GM21528 (cell line): ENCODE measurements at regions not wholly inside any gene's neighbourhood (a gene's known extent, or its start where the extent isn't known, plus 50 kb on each side); places are given as distances from the start of the nearest gene placed in this dataset.

Experiments used
- ATAC-seq: cut with Tn5 transposase; IDR thresholded peaks from one replicate; pipeline ENCODE4 v1.9.1; 2021; ENCODE audit warnings: mild to moderate bottlenecking, moderate library complexity; ENCODE audit not compliant: unreplicated experiment, low FRiP score

- ATAC-seq, result no peak
These were observed 100.4 kb upstream of the TGFBR2 start for GRCh38 chr3:30505866-30506520.

GRCh38 chr3:30508339-30508738 lies 98.1 kb upstream of the TGFBR2 start:
- no peak for ATAC-seq

GRCh38 chr3:30510596-30510995 lies 95.8 kb upstream of the TGFBR2 start:
- no peak for ATAC-seq

GRCh38 chr3:30511524-30512251 lies 94.7 kb upstream of the TGFBR2 start:
- ATAC-seq, result no peak

GRCh38 chr3:30512576-30512975 lies 93.8 kb upstream of the TGFBR2 start:
- no peak for ATAC-seq

- ATAC-seq, result no peak
These were observed 92.8 kb upstream of the TGFBR2 start for GRCh38 chr3:30513374-30514152.

GRCh38 chr3:30516238-30516637 lies 90.2 kb upstream of the TGFBR2 start:
- no peak for ATAC-seq

- ATAC-seq, result no peak
These were observed 88.1 kb upstream of the TGFBR2 start for GRCh38 chr3:30518181-30518864.

GRCh38 chr3:30518872-30519271 lies 87.5 kb upstream of the TGFBR2 start:
- ATAC-seq, result no peak

GRCh38 chr3:30520699-30521098 lies 85.7 kb upstream of the TGFBR2 start:
- no peak for ATAC-seq

- ATAC-seq, result no peak
These were observed 85.2 kb upstream of the TGFBR2 start for GRCh38 chr3:30521156-30521715.

GRCh38 chr3:30522476-30522875 lies 83.9 kb upstream of the TGFBR2 start:
- no peak for ATAC-seq

GRCh38 chr3:30523366-30523765 lies 83.0 kb upstream of the TGFBR2 start:
- no peak for ATAC-seq

GRCh38 chr3:30524357-30525040 lies 81.9 kb upstream of the TGFBR2 start:
- no peak for ATAC-seq

GRCh38 chr3:30526031-30526430 lies 80.4 kb upstream of the TGFBR2 start:
- no peak for ATAC-seq

GRCh38 chr3:30527186-30527585 lies 79.2 kb upstream of the TGFBR2 start:
- no peak for ATAC-seq

GRCh38 chr3:30527720-30528119 lies 78.7 kb upstream of the TGFBR2 start:
- no peak for ATAC-seq

GRCh38 chr3:30530084-30530483 lies 76.3 kb upstream of the TGFBR2 start:
- no peak for ATAC-seq

- no peak for ATAC-seq
These were observed 75.3 kb upstream of the TGFBR2 start for GRCh38 chr3:30531017-30531570.

GRCh38 chr3:30535525-30535924 lies 70.9 kb upstream of the TGFBR2 start:
- ATAC-seq, result no peak
